CD14-positive monocyte (primary cell): ENCODE measurements at regions not wholly inside any gene's neighbourhood (a gene's known extent, or its start where the extent isn't known, plus 50 kb on each side); places are given as distances from the start of the nearest gene placed in this dataset.

Experiments used
- DNase-seq, 3 donors: peaks; one replicate each; pipeline ENCODE4 v3.0.0-alpha.2; 2011 to 2022
- H2AFZ ChIP-seq: 2 replicates; pipeline ENCODE4 v1.6.0; 2012; ENCODE audit warnings: mild to moderate bottlenecking, low read depth, low read length, inconsistent platforms; ENCODE audit not compliant: insufficient read depth, poor library complexity, severe bottlenecking
- H3K27ac ChIP-seq, 2 donors: 1 replicate in 1 of 2; 2 replicates in 1 of 2; pipeline ENCODE4 v1.5.1; 2012 to 2013; ENCODE audit warnings: low read length in 2 of 2, control low read depth in 1 of 2, inconsistent platforms in 1 of 2, low read depth in 1 of 2, mild to moderate bottlenecking in 1 of 2
- H3K27me3 ChIP-seq, 2 donors: one replicate each; pipeline versions ENCODE4 v1.6.0 to v1.6.1; 2011 to 2013; ENCODE audit warnings: low read length in 2 of 2; ENCODE audit not compliant: control insufficient read depth in 2 of 2, insufficient read depth in 2 of 2
- H3K36me3 ChIP-seq, 2 donors: replicated peaks in 1 of 2; 1 replicate in 1 of 2; 2 replicates in 1 of 2; pipeline versions ENCODE4 v1.5.1 to v1.6.1; 2012 to 2013; ENCODE audit warnings: low read length in 2 of 2, control low read depth in 1 of 2, inconsistent platforms in 1 of 2, mild to moderate bottlenecking in 1 of 2; ENCODE audit not compliant: insufficient read depth in 2 of 2, control insufficient read depth in 1 of 2
- H3K4me1 ChIP-seq, 2 donors: 1 replicate in 1 of 2; 2 replicates in 1 of 2; pipeline versions ENCODE4 v1.5.1 to v1.6.1; 2012 to 2013; ENCODE audit warnings: low read length in 2 of 2, control low read depth in 1 of 2, inconsistent platforms in 1 of 2, mild to moderate bottlenecking in 1 of 2, moderate library complexity in 1 of 2; ENCODE audit not compliant: insufficient read depth in 2 of 2, control insufficient read depth in 1 of 2
- H3K4me2 ChIP-seq: replicated peaks from 2 replicates; pipeline ENCODE3; 2012; ENCODE audit warnings: low read length, moderate library complexity, mild to moderate bottlenecking; ENCODE audit not compliant: poor library complexity, severe bottlenecking; ENCODE audit errors: extremely low read depth
- H3K4me3 ChIP-seq, 3 experiments: fragments of 200-600 bp in 1 of 3; sonication (generic) in 1 of 3; replicated peaks in 1 of 3; 1 replicate in 2 of 3; 2 replicates in 1 of 3; pipeline ENCODE4 v1.5.1; 2011 to 2013; ENCODE audit warnings: low read length in 3 of 3, mild to moderate bottlenecking in 3 of 3, control low read depth in 2 of 3, low read depth in 2 of 3, inconsistent platforms in 1 of 3, moderate library complexity in 1 of 3
- H3K79me2 ChIP-seq: 2 replicates; pipeline ENCODE4 v1.6.0; 2012; ENCODE audit warnings: mild to moderate bottlenecking, control low read depth, inconsistent platforms, low read length, moderate library complexity; ENCODE audit not compliant: insufficient read depth
- H3K9ac ChIP-seq: 2 replicates; pipeline ENCODE4 v1.6.0; 2017; ENCODE audit warnings: low read length, mild to moderate bottlenecking; ENCODE audit not compliant: insufficient read depth, poor library complexity, severe bottlenecking
- H3K9me3 ChIP-seq, 2 donors: replicated peaks in 1 of 2; 1 replicate in 1 of 2; 2 replicates in 1 of 2; pipeline versions ENCODE4 v1.5.1 to v1.6.1; 2012 to 2013; ENCODE audit warnings: low read length in 2 of 2, control low read depth in 1 of 2; ENCODE audit not compliant: control insufficient read depth in 1 of 2, insufficient read depth in 1 of 2
- H4K20me1 ChIP-seq: 2 replicates; pipeline ENCODE4 v1.6.0; 2012; ENCODE audit warnings: mild to moderate bottlenecking, low read length, control low read depth, moderate library complexity; ENCODE audit not compliant: insufficient read depth
- H3K27ac Mint-ChIP-seq, 7 donors: one replicate each; pipeline ENCODE4 v1.8.0; 2020; ENCODE audit warnings: mild to moderate bottlenecking in 7 of 7, mixed read lengths in 7 of 7, moderate library complexity in 6 of 7, inconsistent platforms in 2 of 7
- H3K27me3 Mint-ChIP-seq, 3 donors: one replicate each; pipeline ENCODE4 v1.8.0; 2021 to 2022; ENCODE audit warnings: low read depth in 3 of 3, mild to moderate bottlenecking in 3 of 3, mixed read lengths in 3 of 3, moderate library complexity in 3 of 3, inconsistent platforms in 1 of 3
- H3K36me3 Mint-ChIP-seq, 2 donors: one replicate each; pipeline ENCODE4 v1.8.0; 2020; ENCODE audit warnings: mixed read lengths in 2 of 2, inconsistent platforms in 1 of 2, mild to moderate bottlenecking in 1 of 2
- H3K4me1 Mint-ChIP-seq: one replicate; pipeline ENCODE4 v1.8.0; 2020; ENCODE audit warnings: mild to moderate bottlenecking, mixed read lengths
- H3K4me3 Mint-ChIP-seq, 2 donors: one replicate each; pipeline ENCODE4 v1.8.0; 2020; ENCODE audit warnings: mild to moderate bottlenecking in 2 of 2, mixed read lengths in 2 of 2, moderate library complexity in 1 of 2
- H3K9me3 Mint-ChIP-seq, 7 donors: one replicate each; pipeline ENCODE4 v1.8.0; 2020 to 2022; ENCODE audit warnings: mixed read lengths in 7 of 7, mild to moderate bottlenecking in 6 of 7, moderate library complexity in 6 of 7, inconsistent platforms in 2 of 7
- WGBS: methylation state at CpG from one replicate; pipeline ENCODE4 v1.1.5; 2013; ENCODE audit warnings: missing lambda C conversion rate; ENCODE audit not compliant: insufficient coverage; 5-methylcytosine and 5-hydroxymethylcytosine counted together
- intact Hi-C, 2 donors: fragments of 100-400 bp; cut with micrococcal nuclease; formaldehyde crosslinking; loops; one replicate each; pipeline versions ENCODE4 v1.15.0 to v1.15.1; 2023
- TF ChIP-seq, protein P1 (sequence below): fragments of 200-600 bp; IDR thresholded peaks from one replicate; pipeline ENCODE4 v1.8.0; 2022; ENCODE audit warnings: antibody characterized with exemption, mild to moderate bottlenecking

DNA sequence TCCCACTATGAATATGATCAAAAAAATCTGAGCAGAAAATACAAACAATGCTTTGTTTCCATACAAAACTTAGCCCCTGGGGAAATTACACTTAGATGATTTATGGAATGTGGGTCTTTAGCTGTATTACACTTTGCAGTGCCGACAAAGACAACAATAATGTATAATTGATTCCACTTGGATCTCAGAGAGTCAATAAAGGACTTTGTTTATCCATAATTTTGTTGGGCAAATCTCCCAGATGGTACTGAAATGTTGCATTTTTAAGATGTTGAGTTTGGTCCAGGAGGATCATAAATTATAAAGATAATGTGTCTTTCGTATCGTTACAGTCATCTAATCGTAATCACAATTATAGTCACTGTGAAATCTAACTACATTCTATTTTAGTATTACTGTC lies 66.9 kb upstream of the DOCK1 start:
- Histone ChIP-seq H2AFZ (no peak overlapping the region), H3K27ac (no peak overlapping the region), H3K36me3 (no peaks in the 10 kb centered on the region), H3K27me3 (no peaks in the 10 kb centered on the region), H4K20me1 (no peaks in the 10 kb centered on the region), H3K4me2 (no peak overlapping the region), H3K9ac (no peak overlapping the region), H3K4me1 (no peaks in the 10 kb centered on the region), H3K4me3 (no peak overlapping the region), H3K79me2 (no peaks in the 10 kb centered on the region), H3K9me3 (no peaks in the 10 kb centered on the region)
- no CpG with 5 or more reads among the region's 4 CpGs for WGBS
- TF ChIP-seq, protein P1, sequence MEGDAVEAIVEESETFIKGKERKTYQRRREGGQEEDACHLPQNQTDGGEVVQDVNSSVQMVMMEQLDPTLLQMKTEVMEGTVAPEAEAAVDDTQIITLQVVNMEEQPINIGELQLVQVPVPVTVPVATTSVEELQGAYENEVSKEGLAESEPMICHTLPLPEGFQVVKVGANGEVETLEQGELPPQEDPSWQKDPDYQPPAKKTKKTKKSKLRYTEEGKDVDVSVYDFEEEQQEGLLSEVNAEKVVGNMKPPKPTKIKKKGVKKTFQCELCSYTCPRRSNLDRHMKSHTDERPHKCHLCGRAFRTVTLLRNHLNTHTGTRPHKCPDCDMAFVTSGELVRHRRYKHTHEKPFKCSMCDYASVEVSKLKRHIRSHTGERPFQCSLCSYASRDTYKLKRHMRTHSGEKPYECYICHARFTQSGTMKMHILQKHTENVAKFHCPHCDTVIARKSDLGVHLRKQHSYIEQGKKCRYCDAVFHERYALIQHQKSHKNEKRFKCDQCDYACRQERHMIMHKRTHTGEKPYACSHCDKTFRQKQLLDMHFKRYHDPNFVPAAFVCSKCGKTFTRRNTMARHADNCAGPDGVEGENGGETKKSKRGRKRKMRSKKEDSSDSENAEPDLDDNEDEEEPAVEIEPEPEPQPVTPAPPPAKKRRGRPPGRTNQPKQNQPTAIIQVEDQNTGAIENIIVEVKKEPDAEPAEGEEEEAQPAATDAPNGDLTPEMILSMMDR = no peak
- no peak for DNase-seq
- Mint-ChIP-seq H3K4me1 (no peaks in the 10 kb centered on the region), H3K4me3 (no peak overlapping the region), H3K36me3 (no peaks in the 10 kb centered on the region), H3K27me3 (peaks cover 0 to 3% (median 2%) of the 10 kb centered on the region in 3 donors), H3K9me3 (peaks cover 0 to 3% (median 0%) of the 10 kb centered on the region in 7 donors), H3K27ac (no peak overlapping the region)
- intact Hi-C loops = no loop called here

DNA sequence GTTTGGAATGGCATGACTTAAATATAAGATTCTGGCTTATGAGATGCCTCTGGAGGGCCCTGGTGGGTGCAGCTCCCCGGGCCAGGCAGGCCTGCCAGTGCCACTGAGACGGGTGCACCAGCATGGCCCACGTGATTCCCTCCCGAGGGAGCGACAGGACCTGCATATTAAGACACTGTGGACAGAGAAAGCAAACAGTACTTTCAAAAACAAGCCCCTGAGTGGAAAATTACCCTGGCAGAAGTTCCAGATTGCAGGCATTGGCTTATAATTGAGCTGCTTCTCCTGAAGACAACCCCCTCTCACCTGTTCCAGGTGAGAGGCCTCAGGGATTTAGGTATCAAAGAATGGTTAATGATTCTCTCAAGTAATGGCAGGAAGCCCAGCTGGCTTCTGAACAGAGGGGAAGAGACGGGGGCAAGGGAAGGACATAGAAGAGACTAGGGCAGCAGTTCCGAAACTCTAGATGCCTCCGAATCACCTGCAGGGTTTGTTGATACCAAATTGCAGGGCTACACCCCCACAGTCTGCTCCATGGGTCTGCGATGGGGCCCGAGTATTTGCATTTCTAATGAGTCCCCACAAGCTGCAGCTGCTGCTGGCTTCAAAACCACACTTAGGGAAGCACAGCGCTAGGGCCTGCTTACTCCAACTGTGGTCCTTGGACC lies 66.0 kb upstream of the DOCK1 start:
- no peaks in the 10 kb centered on the region for H3K4me1 ChIP-seq
- H3K9ac ChIP-seq = no peak overlapping the region
- TF ChIP-seq, protein P1 = no peak
- no peaks in the 10 kb centered on the region for H3K27me3 ChIP-seq
- H3K4me3 ChIP-seq = no peak overlapping the region
- Mint-ChIP-seq H3K4me3 (no peak overlapping the region), H3K27ac (no peak overlapping the region), H3K36me3 (no peaks in the 10 kb centered on the region), H3K9me3 (peaks cover 0 to 3% (median 0%) of the 10 kb centered on the region in 7 donors), H3K4me1 (no peaks in the 10 kb centered on the region), H3K27me3 (peaks cover 0 to 3% (median 2%) of the 10 kb centered on the region in 3 donors)
- intact Hi-C loops = no loop called here
- no peaks in the 10 kb centered on the region for H3K36me3 ChIP-seq
- H3K27ac ChIP-seq = no peak overlapping the region
- H3K79me2 ChIP-seq = no peaks in the 10 kb centered on the region
- no peaks in the 10 kb centered on the region for H3K9me3 ChIP-seq
- DNase-seq = no peak
- 81% methylated on average over 9 of the region's 11 CpGs for WGBS
- H4K20me1 ChIP-seq = no peaks in the 10 kb centered on the region
- no peak overlapping the region for H3K4me2 ChIP-seq
- H2AFZ ChIP-seq = no peak overlapping the region
